GM10248 (cell line): ENCODE measurements at regions not wholly inside any gene's neighbourhood (a gene's known extent, or its start where the extent isn't known, plus 50 kb on each side); places are given as distances from the start of the nearest gene placed in this dataset.

ENCODE experiments used
- CTCF ChIA-PET: fragments of 300-600 bp; sonication (Branson Sonifier 250); formaldehyde crosslinking; extraction: SDS; loops from one replicate; lab custom pipeline; 2021; ENCODE audit warnings: antibody characterized with exemption; lab: Yijun Ruan, JAX
- POLR2A ChIA-PET: fragments of 350-650 bp; sonication (Branson Sonifier 250); formaldehyde crosslinking; extraction: SDS; loops from one replicate; lab custom pipeline; 2020; ENCODE audit warnings: antibody characterized with exemption; lab: Yijun Ruan, JAX
- DNase-seq: peaks from one replicate; pipeline ENCODE4 v3.0.0; 2012; ENCODE audit errors: extremely low spot score
- TF ChIP-seq, protein P1 (sequence below): IDR thresholded peaks from 2 replicates; pipeline ENCODE4 v1.5.1; 2012; ENCODE audit warnings: mild to moderate bottlenecking, low read depth; ENCODE audit errors: extremely low read depth, missing control alignments, control extremely low read depth

DNA sequence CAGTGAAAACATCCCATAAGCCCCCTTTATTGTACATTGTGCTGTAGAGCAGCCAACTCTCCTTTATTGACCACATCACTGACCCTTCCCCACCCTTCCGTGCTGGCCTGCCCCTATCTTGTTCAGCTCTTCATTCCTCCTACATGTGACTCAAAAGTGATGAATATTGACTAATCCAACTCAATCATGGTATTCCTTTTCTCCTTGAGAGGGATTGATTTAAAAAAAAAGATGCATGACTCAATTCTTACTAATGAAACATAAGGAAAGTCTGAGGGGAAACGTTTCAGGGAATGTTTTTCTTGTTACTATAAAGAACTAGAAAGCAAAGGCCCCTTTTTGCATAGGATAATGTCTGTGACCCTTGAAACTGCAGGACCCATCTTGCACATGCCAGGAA is 125.2 kb upstream of the SOX9 start:
- ChIA-PET POLR2A (no interaction called here), CTCF (no interaction called here)
- TF ChIP-seq, protein P1, sequence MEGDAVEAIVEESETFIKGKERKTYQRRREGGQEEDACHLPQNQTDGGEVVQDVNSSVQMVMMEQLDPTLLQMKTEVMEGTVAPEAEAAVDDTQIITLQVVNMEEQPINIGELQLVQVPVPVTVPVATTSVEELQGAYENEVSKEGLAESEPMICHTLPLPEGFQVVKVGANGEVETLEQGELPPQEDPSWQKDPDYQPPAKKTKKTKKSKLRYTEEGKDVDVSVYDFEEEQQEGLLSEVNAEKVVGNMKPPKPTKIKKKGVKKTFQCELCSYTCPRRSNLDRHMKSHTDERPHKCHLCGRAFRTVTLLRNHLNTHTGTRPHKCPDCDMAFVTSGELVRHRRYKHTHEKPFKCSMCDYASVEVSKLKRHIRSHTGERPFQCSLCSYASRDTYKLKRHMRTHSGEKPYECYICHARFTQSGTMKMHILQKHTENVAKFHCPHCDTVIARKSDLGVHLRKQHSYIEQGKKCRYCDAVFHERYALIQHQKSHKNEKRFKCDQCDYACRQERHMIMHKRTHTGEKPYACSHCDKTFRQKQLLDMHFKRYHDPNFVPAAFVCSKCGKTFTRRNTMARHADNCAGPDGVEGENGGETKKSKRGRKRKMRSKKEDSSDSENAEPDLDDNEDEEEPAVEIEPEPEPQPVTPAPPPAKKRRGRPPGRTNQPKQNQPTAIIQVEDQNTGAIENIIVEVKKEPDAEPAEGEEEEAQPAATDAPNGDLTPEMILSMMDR = no peak
- DNase-seq = no peak

- TF ChIP-seq, protein P1 = no peak
- ChIA-PET CTCF (interaction anchor here (1.0 to 2.0 kb wide), 4 partner anchors 10 to 20 kb away, joined by 3 to 7 read pairs (median 4); no protein-coding TSS in a partner anchor), POLR2A (no interaction called here)
- DNase-seq = no peak
These were observed 116.8 kb upstream of the SOX9 start for GRCh38 chr17:72004011-72004427.

GRCh38 chr17:72004611-72005331 is 116.0 kb upstream of the SOX9 start:
- TF ChIP-seq, protein P1 = no peak
- ChIA-PET POLR2A (no interaction called here), CTCF (interaction anchor here (1.0 to 2.0 kb wide), 3 partner anchors 15 to 19 kb away, joined by 3 to 7 read pairs (median 4); no protein-coding TSS in a partner anchor)
- peak; percentile 9 for DNase-seq

DNA sequence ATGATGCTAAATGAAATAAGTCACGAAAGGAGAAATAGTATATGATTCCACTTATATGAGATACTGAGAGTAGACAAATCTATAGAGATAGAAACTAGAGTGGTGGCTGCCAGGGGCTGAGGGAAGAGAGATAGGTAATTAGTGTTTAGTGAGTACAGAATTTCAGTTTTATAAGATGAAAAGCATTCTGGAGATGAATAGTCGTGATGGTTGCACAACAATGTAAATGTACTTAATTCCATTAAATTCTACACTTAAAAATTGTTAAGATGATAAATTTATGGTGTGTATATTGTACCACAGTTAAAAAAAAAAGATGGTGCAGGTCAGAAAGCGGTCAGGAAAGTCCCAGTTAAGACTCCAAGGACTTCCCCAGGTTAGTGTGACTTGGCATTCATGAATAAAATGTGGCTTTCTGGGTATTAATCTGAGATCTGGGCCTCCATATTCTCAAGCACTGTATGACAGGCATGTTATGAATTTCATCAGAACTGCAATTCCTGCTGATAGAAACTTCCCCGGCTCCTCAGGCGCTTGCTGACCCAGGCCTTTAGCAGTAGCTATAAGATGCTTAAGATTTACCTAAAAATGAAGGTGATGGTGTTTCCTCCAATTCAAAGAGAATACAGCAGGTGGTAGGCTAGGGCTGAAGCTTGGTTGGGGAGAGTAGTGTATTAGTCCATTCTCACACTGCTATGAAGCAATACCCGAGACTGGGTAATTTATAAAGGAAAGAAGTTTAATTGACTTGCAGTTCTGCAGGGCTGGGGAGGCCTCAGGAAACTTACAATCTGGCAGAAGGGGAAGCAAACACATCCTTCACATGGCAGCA is 115.3 kb upstream of the SOX9 start:
- ChIA-PET POLR2A (no interaction called here), CTCF (interaction anchor here (1.7 kb wide), 1 partner anchor 18 kb away, joined by 4 read pairs; no protein-coding TSS in a partner anchor)
- TF ChIP-seq, protein P1 = no peak
- DNase-seq = no peak

- no peak for DNase-seq
- CTCF ChIA-PET = interaction anchor here (0.7 kb wide), 1 partner anchor 10 kb away, joined by 3 read pairs; no protein-coding TSS in a partner anchor
- TF ChIP-seq, protein P1 = no peak
- POLR2A ChIA-PET = no interaction called here
These were observed 112.5 kb upstream of the SOX9 start for GRCh38 chr17:72008236-72008876.

DNA sequence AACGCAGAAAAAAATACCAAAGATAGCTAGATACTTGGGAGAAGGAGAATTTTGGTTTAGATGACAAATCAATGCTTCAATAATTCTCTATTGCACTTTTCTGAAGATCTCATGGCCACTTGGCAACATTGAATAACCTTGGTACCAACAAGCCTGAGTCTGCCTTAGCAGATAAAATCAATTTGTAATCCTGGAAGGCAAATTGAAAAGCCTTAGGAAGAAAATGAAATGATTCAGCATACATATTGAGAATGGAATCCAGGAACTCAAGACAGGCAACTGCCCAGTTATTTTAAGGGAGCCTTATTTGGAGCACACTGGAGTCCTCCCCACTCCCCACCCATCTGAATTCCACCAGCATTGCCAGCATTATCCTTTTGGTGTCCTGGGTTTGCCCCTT is 109.3 kb upstream of the SOX9 start:
- DNase-seq = no peak
- TF ChIP-seq, protein P1 = no peak
- ChIA-PET CTCF (interaction anchor here (1.8 kb wide), 1 partner anchor 10 kb away, joined by 10 read pairs; no protein-coding TSS in a partner anchor), POLR2A (no interaction called here)
